Endothelial cell (in vitro differentiated cells): ENCODE measurements at regions not wholly inside any gene's neighbourhood (a gene's known extent, or its start where the extent isn't known, plus 50 kb on each side); places are given as distances from the start of the nearest gene placed in this dataset.

ENCODE experiments used
- DNase-seq: peaks from one replicate; pipeline ENCODE4 v3.0.0; 2021; ENCODE audit warnings: low spot score
- H3K27ac Mint-ChIP-seq: one replicate; pipeline ENCODE4 v1.8.0; 2021; ENCODE audit warnings: mixed read lengths, inconsistent platforms; ENCODE audit not compliant: unreplicated experiment
- H3K27me3 Mint-ChIP-seq: one replicate; pipeline ENCODE4 v1.8.0; 2021; ENCODE audit warnings: mild to moderate bottlenecking, moderate library complexity, mixed read lengths, inconsistent platforms; ENCODE audit not compliant: unreplicated experiment
- H3K36me3 Mint-ChIP-seq: one replicate; pipeline ENCODE4 v1.8.0; 2021; ENCODE audit warnings: mild to moderate bottlenecking, low read depth, mixed read lengths, inconsistent platforms; ENCODE audit not compliant: unreplicated experiment
- H3K4me1 Mint-ChIP-seq: one replicate; pipeline ENCODE4 v1.8.0; 2021; ENCODE audit warnings: mild to moderate bottlenecking, mixed read lengths, inconsistent platforms; ENCODE audit not compliant: unreplicated experiment
- H3K4me3 Mint-ChIP-seq: one replicate; pipeline ENCODE4 v1.8.0; 2021; ENCODE audit warnings: mild to moderate bottlenecking, mixed read lengths, inconsistent platforms; ENCODE audit not compliant: unreplicated experiment
- H3K9me3 Mint-ChIP-seq: one replicate; pipeline ENCODE4 v1.8.0; 2021; ENCODE audit warnings: mixed read lengths, inconsistent platforms; ENCODE audit not compliant: unreplicated experiment
- TF ChIP-seq, protein P1 (sequence below): fragments of 200-600 bp; sonication (generic); IDR thresholded peaks from one replicate; pipeline ENCODE4 v1.5.0; 2021; ENCODE audit warnings: antibody characterized with exemption; ENCODE audit not compliant: unreplicated experiment

DNA sequence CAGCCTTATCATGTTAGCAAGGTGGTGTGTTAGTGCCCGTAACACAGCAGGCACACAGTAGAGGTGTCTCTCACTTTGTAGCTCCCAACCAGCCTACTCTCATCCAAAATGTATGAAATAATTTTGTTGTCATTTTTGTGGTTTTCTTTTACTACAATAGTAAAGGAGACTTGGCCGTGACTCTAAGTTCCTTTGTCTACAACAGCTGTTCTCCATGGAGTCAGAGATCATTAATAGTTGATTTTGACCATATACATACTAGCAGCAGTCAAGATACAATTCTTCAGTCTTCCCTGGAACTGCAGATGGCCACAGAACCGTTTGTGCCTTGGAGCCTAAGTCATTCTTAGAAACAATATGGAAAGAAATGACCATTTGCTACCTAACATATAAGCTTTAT lies 567.1 kb downstream of the TLR4 start:
- no peak overlapping the region for H3K27ac Mint-ChIP-seq
- no peaks in the 10 kb centered on the region for H3K9me3 Mint-ChIP-seq
- no peak for DNase-seq
- H3K4me3 Mint-ChIP-seq = no peak overlapping the region
- no peaks in the 10 kb centered on the region for H3K27me3 Mint-ChIP-seq
- TF ChIP-seq, protein P1, sequence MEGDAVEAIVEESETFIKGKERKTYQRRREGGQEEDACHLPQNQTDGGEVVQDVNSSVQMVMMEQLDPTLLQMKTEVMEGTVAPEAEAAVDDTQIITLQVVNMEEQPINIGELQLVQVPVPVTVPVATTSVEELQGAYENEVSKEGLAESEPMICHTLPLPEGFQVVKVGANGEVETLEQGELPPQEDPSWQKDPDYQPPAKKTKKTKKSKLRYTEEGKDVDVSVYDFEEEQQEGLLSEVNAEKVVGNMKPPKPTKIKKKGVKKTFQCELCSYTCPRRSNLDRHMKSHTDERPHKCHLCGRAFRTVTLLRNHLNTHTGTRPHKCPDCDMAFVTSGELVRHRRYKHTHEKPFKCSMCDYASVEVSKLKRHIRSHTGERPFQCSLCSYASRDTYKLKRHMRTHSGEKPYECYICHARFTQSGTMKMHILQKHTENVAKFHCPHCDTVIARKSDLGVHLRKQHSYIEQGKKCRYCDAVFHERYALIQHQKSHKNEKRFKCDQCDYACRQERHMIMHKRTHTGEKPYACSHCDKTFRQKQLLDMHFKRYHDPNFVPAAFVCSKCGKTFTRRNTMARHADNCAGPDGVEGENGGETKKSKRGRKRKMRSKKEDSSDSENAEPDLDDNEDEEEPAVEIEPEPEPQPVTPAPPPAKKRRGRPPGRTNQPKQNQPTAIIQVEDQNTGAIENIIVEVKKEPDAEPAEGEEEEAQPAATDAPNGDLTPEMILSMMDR = no peak
- no peaks in the 10 kb centered on the region for H3K36me3 Mint-ChIP-seq
- H3K4me1 Mint-ChIP-seq = peaks cover 9% of the 10 kb centered on the region

DNA sequence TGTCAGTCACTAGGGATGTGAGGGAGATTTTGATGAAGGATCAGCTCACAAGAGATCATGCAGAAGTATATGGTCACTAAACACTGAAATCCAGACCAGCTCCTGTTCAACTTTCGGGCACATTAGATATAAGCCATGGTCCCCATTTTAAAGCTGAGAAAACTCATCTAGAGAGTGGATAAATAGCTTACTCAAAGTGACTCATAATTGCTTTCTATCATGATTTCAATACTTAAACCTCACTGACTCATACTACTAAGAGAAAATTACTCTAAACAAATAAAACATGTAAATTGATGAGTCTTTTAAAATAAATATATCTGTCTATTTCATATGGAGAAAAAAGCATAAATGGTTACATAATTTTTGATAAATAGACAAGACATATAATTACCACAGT lies 567.7 kb downstream of the TLR4 start:
- no peaks in the 10 kb centered on the region for H3K36me3 Mint-ChIP-seq

DNA sequence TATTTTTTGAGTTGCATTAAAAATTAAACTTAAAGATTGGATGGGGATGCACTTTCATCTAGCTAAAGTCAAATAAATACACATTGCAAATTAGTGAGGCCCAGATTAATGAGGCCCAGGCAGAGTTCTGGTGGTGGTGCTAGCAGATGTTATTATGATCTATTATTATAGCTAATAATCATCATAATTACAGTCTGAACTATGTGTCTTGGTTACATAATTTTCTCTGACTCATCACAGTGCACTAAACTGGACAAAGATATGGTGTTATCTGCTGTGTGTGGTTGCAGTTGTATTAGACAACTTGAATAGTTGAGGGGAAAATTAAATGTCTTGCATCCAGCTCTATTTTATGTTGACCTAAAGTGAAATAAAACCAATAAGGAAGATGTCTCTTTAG lies 568.8 kb downstream of the TLR4 start:
- Mint-ChIP-seq H3K4me1 (peaks cover 9% of the 10 kb centered on the region), H3K36me3 (no peaks in the 10 kb centered on the region), H3K9me3 (no peaks in the 10 kb centered on the region), H3K27me3 (no peaks in the 10 kb centered on the region), H3K4me3 (no peak overlapping the region), H3K27ac (no peak overlapping the region)
- no peak for DNase-seq
- TF ChIP-seq, protein P1 = no peak

More for the DNA sequence above, 567.7 kb downstream of the TLR4 start:
- no peak overlapping the region for H3K4me3 Mint-ChIP-seq
- no peaks in the 10 kb centered on the region for H3K9me3 Mint-ChIP-seq
- TF ChIP-seq, protein P1 = no peak
- H3K27me3 Mint-ChIP-seq = no peaks in the 10 kb centered on the region
- no peak overlapping the region for H3K27ac Mint-ChIP-seq
- H3K4me1 Mint-ChIP-seq = peaks cover 9% of the 10 kb centered on the region
- DNase-seq = no peak

DNA sequence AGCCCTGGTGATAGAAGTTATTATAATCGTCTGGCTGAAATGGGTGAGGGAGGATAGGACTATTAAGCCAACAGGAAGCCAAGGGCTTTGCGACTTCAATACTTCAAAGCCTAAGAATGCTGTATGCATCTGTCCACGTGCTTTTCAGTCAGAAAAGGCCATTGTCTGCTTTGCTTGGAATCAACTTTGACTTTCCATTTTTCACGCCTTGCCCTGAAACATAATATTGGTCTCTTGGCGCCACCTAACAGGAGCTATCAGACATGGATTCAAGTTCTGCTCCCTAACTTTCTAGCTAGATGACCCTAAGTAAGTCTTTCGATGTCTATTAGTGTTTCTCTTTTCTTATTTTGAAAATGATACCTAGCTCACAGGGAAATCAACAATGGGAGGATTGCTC lies 572.6 kb downstream of the TLR4 start:
- no peaks in the 10 kb centered on the region for H3K4me1 Mint-ChIP-seq

DNA sequence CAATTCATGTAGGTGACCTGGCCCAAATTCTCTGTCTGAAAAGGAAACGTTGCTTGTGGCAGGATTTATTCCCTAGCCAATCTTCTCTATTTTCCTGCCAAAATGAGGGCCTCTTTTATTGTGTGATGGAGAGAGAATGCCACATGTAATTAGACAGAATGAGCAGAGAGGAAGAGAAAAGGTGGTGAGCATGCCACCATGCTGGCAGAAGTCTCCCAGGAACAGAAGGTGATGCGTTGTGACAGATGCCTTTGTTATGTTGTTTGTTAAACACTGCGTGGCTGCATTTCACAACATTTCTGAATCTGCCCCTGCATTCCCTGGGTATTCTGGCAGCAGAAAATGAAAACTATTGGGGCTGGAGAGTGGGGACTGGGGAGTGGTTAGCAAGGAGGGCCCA lies 577.6 kb downstream of the TLR4 start:
- Mint-ChIP-seq H3K9me3 (no peaks in the 10 kb centered on the region), H3K27me3 (no peaks in the 10 kb centered on the region), H3K4me1 (no peaks in the 10 kb centered on the region), H3K4me3 (no peak overlapping the region), H3K27ac (no peak overlapping the region), H3K36me3 (no peaks in the 10 kb centered on the region)
- DNase-seq = no peak
- TF ChIP-seq, protein P1 = no peak

More for the DNA sequence above, 572.6 kb downstream of the TLR4 start:
- TF ChIP-seq, protein P1 = no peak
- Mint-ChIP-seq H3K27me3 (no peaks in the 10 kb centered on the region), H3K9me3 (no peaks in the 10 kb centered on the region), H3K27ac (no peak overlapping the region), H3K4me3 (no peak overlapping the region), H3K36me3 (no peaks in the 10 kb centered on the region)
- no peak for DNase-seq
